IPS-NIHi11 (cell line): ENCODE measurements at regions not wholly inside any gene's neighbourhood (a gene's known extent, or its start where the extent isn't known, plus 50 kb on each side); places are given as distances from the start of the nearest gene placed in this dataset.
"Not testable (repeated sequence)": the region's sequence is repeated elsewhere in the genome, so short reads cannot be mapped to it uniquely, and the experiment has no call there.

Experiments used
- DNase-seq: peaks from one replicate; pipeline ENCODE4 v3.0.0; 2012; ENCODE audit warnings: mixed read lengths, low spot score

DNA sequence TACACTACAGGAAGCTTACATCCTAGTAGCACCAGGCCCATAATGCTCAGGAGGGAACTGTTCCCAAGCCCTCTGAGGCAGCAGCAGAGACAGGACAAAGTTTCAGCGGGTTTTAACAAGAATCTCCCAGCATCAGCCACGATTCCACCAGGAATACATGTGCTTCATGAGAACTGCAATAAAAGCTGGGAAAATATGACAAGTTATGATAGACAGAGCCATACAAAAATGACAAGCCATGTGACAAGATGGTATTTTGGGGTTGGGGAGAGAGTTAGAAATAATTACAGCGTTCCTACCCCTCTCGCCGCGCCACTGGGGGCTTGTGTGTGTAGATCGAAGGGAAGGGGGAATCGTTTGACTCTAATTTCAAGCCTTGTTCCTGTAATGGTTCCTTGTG, 112.7 kb upstream of the CTBP2 start:
- no peak for DNase-seq

DNA sequence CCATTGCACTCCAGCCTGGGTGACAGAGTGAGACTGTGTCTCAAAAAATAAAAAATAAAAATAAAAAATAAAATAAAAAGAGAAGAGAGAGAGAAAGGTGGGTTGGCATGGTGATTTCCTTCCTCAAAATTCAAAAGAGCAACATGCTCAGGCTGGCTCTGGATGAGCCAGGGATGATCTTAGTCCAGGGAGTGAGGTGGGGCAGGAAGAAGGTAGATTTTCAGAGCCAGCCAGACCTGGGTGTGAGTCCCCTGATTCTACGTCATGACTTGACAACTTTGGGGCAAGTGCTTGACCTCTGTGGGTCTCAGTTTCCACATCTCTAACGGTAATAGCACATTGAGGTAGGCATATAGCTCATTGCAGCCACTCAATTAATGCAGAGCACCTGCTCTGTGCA, 109.4 kb upstream of the CTBP2 start:
- no peak for DNase-seq

DNA sequence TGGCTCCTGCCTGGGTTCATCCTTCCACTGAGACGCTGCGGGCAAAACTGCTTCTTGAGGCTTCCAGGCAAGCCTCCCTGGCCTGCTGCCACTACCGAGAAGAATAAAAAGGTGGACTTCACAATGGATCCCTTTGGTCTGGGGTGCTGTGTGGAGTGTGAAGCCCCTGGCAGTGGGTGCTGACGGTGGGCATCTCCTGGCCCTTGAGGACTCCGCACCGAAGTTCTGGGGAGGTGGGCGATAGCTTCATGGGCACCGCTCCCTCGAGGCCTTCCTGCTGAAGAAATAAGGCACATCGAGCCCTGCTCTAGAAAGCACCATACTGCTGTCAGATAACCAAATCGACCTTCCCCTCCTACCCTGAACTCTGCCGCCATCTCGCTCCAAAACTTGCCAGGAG, 106.6 kb upstream of the CTBP2 start:
- DNase-seq: no peak

DNA sequence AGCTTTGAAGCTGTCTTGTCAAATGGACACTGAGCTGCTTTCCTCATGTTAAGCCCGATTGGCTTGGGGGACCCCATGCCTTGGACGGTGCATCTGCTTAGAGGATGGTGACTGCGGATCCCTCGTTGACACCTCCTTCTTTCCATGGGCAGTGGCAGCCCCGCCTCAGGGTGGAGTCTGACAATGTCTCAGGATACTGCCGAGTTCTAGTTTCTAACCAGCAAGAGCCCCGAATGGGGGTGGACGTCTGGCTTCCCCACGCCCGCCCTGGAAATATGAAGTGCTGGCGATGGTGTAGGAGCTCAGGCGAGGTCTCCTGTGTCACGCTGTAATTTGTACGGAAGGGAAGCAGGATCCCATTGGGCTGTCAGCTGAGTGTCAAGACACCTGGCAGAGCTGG, 106.2 kb upstream of the CTBP2 start:
- no peak for DNase-seq

DNA sequence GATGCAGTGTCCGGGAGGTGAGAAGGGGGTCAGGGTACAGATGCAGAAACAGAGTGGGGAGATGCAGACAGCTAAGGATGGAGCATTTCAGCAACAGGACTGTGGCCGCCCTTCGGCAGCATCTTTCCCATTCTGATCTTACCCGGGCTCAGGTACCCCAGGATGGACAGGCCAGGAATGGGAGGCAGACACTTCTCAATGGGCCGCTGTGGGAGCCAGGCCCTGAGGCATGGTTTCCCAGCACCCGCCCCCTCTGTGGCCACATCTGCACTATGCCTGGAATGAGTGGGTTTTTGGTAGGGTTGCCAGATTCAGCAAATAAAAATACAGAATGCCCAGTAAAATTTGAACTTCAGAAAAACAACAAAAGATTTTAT, 105.2 kb upstream of the CTBP2 start:
- no peak for DNase-seq

DNA sequence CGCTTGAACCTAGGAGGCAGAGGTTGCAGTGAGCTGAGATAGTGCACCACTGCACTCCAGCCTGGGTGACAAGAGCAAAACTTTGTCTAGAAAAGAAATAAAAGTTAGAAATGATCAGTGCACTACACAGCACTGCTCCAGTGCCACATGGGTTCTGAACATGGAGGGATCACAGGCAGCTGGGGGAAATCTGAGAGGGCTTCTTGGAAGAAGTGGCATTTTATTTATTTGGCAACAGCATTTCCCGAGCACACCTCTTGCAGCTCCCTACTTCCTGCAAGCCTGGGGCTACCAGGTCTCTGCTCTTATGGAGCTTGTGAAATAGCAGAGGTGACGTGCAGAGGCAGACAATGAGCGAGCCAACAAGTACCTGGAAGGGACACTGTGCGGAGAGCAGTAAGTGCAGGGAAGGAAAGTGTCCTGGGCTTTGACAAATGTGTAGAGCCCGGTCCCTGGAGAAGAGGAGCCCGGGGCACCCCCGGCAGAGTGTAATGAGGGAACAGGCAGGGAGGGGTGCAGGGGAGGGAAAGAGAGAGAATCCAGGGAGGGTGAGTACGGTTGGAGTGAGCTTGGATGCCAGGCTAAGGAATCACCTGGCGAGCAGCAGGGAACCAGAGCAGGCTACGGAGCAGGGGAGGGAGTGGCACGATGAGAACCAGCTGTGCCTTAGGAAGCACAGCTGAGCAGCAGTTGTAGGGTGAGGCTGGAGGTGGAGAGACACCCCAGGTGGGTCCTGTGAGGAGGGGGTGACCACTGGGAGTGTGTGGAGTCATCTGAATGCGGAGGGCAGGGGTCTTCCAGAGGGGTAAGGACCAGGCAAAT, 104.6 kb upstream of the CTBP2 start:
- DNase-seq: no peak

DNA sequence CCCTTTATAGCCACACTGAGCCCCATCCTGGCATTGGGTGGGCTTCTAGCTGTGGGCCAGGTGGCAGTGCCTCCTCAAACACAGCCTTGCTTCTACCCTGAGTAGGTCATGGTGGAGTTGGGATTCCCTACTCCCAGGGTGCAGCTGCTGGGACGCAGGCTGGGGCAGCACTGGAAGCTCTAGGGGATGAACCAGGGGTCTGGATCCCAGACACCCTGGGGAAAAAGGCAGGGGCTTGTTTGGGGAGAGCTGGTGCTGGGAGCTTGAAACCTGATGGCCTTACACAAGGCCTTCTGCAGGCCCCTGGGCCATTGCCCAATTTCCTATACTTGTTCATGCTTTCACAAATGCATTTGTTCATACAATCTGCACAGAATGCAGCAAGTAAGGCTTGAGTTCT, 103.7 kb upstream of the CTBP2 start:
- no peak for DNase-seq

DNA sequence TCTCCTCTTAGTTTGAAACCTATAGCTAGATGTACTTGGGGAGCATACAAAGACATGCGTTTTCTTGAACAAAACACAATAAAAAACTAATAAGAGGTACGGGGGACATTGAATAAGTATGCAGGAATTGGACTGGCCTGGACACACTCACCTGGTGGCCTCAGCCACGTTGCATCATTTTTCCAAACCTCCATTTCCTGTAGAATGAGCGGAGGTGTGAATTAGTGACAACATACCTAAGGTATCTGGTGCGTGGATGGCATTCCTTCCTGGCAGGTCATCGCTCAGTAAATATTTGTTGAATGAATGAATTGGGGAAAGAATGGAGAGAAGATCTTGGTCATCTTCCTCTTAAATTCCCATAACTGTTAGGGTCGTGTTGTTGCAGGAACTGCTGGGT, 103.2 kb upstream of the CTBP2 start:
- DNase-seq: peak; percentile 56

DNA sequence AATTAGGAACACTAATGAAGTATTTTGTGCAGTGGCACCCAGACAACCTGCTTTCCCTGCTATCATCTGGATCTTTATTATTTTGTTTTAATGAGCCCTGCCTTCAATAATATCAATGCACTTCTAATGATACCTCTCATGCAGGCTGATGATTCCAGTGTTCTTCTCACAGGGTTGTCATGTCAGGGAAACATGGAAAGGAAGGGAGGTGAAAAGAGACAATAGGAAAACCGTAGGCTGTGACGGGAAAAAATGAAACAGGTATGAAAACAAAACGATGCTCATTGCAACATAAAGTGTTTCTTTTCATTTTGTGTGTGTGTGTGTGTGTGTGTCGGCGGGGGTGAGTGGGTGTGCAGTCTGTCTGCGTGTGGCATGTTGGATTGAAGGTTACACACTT, 102.6 kb upstream of the CTBP2 start:
- DNase-seq: no peak

DNA sequence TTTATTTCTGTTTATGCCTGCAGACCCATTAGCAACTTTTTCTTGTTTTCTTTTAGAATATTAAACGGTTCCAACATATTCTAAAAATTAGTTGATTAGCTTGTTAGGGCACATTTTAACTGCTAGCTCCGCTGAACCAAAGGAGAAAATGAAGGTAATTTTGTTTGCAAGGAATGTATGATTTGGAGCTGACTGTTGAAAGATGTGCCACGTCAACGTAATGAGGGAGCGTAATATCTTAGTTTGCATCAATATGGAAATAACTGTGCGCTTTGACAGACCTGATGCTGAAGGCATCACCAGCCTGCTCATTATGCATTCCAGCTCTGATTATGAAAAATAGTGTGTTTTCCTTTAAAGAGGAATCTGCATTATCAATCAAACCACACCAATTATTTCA, 102.0 kb upstream of the CTBP2 start:
- no peak for DNase-seq

DNA sequence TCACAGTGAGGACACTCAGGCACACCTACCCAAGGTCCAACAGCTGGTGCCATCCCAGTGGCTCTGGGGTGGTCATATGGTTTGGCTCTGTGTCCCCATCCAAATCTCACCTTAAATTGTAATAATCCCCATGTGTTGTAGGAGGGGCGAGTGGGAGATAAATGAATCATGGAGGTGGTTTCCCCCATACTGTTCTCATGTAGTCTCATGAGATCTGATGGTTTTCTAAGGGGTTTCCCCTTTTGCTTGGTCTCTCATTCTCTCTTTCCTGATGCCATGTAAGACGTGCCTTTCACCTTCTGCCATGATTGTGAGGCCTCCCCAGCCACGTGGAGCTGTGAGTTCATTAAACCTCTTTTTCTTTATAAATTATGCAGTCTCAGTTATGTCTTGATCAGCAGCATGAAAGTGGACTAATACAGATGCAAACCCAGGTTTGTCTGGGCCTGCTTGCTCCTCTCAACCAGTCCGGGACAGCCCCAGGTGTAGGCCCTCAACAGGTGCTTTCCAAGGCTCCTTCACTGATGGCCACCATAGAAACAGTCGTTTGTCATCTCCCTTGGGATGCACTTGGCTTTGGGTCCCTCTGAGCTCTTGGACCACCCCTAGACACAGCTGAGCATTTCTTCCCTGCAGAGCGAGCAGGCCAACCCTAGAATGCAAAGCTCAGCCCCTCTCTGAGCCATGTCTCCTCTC, 101.3 kb upstream of the CTBP2 start:
- DNase-seq: no peak

DNA sequence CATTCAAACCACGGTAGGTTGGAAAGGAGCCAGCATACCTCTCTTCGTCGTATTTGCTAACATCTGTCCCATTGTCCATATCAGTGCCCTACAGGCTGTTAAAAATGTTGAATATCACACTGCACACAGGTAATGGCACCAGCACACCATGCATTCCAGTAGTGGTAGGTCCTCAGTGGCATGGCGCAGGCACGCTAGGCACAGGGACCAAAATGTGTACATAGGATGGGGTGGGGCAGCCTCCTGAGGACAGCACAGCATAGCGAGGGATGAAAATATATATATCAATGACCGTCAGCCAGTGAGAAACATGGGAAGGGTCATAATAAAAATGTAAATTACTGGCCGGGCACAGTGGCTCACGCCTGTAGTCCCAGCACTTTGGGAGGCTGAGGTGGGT, 99.9 kb upstream of the CTBP2 start:
- no peak for DNase-seq

DNA sequence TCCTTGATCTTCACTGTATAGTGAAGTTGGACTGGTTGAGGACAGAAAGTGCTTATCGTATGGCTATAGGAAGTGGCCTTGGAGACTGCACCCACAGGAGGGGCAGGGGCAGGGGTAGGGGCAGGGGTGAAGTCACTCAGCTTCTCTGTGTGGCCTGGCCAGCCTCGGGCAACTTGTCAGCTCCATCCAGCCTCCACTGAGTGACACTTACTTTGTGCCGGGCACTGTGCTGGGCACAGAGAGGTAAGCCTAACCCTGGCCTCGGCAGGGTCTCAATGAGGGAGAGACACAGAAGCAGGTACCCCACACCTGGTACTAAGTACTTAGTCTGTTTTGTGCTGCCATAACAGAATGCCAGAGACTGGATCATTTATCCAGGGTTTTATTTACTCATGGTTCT, 99.3 kb upstream of the CTBP2 start:
- DNase-seq: no peak

DNA sequence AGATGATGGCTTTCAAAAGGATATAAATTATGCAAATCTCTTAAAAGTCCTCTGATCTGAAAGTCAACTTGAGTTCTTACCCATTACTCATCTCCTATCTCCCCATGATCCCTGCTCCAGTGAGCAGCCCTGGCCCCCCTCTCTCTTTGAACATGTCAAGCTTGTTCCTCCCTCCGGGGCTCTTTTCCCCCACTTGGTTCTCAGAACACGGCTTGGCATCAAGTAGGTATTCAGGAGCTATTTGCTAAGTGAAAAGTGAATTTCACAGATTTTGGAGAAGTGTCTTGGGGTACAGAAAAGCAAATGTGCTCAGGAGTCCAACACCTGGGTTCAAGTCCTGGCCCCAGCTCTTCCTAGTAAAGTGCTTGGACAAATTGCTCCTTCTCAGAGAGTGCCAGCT, 98.3 kb upstream of the CTBP2 start:
- no peak for DNase-seq

DNA sequence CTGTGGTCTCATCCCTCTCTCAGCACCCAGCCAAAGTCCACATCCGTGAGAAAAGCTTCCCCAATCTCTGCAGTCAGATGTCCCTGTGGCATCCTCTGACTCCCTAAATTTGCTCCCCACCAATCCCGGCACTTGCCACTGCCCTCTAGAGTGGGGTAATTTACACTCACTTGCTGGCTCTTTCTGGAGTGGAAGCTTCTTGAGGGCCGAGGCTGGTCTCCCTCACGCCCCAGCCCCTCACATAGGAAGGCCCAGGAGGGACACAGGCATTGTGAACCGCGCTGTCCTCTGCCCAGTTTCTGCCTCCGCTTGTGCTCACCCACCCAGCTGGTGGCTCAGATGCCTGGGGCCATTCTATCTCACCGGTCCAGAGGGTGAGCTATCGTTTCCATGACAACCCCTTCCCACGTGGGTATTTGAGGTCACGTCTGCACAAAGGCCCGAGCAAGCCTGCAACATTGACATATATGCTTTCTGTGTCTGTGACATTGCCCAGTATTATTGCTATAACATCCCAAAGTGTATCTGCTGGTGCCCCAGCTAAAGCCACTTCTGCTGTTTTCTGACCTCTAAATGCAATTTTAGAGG, 97.3 kb upstream of the CTBP2 start:
- DNase-seq: no peak

DNA sequence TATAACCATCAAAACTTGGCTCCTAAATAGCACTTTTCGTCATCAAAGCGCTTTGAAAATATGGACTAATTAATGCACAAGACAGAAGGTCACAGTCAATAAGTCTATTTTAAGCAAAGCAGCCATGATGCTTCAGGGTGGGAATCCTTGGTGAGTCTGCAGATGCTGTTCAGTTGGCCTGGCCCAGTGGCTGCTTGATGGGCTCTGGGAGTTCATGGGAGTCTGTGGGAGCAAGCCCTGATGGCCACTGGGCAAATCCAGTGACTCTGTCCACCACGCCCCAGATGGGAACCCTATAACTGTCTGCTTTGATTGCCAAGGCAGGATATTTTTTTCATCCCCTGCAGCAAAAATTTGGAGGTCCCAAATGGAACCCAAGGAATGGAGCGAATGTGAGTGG, 95.7 kb upstream of the CTBP2 start:
- no peak for DNase-seq

DNA sequence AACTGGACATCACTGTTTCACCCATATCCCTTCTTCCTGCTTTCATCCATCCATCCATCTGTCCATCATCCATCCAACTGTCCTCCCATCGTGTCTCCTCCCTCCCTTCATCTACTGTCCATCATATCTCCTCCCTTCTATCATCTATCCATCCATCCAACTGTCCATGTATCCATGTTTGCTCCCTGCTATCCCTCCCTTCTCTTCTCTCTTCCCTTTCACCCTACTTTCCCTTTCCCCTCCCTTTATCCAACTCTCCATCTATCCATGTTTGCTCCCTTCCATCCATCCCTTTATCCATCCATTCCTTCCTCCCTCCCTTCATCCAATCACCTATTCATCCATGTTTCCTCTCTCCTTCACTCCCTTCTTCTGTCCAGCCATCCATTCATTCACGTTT, 92.6 kb upstream of the CTBP2 start:
- no peak for DNase-seq

DNA sequence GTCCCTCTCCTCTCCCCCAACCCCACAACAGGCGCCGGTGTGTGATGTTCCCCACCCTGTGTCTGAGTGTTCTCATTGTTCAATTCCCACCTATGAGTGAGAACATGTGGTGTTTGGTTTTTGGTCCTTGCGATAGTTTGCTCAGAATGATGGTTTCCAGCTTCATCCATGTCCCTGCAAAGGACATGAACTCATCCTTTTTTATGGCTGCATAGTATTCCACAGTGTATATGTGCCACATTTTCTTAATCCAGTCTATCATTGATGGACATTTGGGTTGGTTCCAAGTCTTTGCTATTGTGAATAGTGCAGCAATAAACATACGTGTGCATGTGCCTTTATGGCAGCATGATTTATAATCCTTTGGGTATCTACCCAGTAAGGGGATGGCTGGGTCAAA, 90.5 kb upstream of the CTBP2 start:
- not testable (repeated sequence) for DNase-seq

DNA sequence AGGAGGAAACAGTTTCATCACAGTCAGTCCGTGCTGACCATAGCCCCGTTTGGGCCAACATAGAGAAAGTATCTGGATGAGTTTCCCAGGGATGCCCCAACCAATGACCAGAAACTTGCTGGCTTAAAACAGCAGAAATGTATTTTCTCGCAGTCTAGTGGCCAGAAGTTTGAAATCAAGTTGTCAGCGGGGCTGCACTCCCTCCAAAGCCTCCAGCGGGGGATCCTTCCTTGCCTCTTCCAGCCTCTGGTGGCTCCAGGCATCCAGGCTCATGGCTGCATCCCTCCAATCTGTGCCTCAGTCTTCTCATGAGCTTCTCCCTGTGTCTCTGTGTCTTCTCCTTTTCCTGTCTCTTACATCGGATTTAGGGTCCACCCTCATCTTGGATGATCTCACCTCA, 89.6 kb upstream of the CTBP2 start:
- DNase-seq: no peak

DNA sequence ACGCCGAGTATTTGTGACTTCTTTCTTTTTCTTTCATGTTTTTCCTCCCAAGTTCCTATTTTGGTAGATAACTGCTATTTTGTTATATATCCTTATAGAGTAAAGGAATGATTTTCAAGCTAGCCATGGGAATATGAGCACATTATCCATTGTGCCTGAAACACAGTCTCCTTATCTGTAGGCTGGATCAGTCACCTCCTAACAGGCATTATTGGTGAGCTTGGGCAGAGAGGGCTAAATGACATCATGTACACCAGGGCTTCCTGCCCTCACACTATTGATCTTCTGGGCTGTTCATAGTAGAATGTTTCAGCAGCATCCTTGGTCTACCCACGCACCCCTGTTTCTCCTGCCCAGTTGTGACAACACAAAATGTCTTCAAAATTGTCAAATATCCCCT, 88.1 kb upstream of the CTBP2 start:
- DNase-seq: no peak

DNA sequence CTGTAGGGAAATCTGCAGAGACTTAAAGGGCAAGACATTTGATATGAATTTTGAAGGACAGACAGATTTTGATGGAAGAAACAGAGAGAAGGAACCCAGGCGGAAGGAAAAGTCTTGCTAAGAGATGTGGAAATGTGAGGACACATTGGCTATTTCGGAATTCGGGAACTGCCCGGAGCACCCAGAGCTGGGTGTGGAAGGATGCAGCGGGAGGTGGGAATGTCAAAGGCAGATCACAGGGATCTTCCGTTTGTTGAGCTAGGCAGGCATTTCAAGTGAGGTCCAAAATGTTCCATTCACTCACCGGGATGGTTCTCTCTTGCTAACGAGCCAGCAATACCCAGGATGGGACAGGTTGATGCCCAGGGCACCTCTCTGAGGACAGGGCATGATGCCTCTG, 87.2 kb upstream of the CTBP2 start:
- DNase-seq: no peak

DNA sequence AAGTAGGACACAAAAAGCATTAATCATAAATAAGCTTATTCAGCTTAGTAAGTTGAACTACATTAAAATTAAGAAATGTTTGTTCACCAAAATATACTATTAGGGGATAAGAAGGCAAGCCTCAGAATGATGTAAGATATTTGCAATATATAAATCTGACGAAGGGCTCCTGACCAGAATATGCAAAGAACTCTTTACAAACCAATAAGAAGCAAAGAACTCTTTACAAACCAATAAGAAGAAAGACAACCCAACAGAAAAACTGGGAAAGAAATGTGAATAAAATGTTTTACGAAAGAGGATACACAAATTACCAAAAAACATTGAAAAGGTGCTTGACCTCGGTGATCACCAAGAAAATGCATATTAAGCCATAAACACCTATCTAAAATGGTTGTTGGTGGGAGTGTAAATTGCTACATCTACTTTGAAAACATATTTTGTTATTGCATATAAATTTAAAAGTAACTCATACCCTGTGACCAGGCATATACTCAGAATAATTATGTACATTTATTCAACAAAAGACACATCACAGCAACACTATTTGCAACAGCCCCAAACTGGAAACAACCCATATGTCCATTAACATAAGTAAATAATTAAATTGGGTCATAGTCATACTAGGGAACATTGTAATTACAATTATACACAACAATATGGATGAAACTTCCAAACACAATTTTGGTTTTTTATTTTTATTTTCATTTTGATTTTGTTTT, 83.3 kb upstream of the CTBP2 start:
- no peak for DNase-seq

DNA sequence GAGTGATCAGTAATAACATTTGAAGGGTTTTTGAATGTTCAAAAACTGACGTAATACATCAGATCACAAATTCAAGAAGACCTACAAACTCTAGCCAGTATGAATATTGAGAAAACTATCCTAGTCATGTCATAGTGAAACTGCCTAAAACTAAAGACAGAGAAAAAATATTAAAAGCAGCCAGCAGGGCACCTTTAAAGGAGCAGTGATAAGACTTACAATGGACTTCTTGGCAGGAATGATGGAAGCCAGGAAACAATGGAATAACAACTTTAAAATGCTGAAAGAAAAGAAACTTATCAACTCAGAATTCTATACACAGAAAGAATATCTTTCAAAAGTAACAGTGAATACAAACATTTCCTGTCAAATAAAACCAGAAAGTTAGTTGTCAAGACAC, 78.3 kb upstream of the CTBP2 start:
- DNase-seq: no peak
